GM11168 (cell line): ENCODE measurements at regions not wholly inside any gene's neighbourhood (a gene's known extent, or its start where the extent isn't known, plus 50 kb on each side); places are given as distances from the start of the nearest gene placed in this dataset.
"Not testable (repeated sequence)": the region's sequence is repeated elsewhere in the genome, so short reads cannot be mapped to it uniquely, and the experiment has no call there.

Source experiments
- in situ Hi-C: fragments of 300-500 bp; cut with MboI; formaldehyde crosslinking; loops from one replicate; pipeline ENCODE4 v1.12.0; 2022; ENCODE audit warnings: low sequenced_read_pairs; ENCODE audit not compliant: unreplicated experiment

DNA sequence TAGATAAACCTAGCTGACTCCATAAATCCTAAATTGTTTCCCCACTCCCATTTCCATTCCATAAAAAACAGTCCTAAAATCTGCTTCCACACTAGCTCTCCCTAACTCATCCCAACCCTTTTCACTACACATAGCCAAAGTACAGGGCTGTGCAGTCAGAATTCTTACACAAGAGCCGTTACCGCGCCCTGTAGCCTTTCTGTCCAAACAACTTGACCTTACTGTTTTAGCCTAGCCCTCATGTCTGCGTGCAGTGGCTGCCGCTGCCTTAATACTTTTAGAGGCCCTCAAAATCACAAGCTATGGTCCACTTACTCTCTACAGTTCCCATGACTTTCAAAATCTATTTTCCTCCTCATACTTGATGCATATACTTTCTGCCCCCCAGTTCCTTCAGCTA is 516.8 kb downstream of the MATN1 start:
- in situ Hi-C loops, result not testable (repeated sequence)

- in situ Hi-C loops, result not testable (repeated sequence)
Measured at GRCh38 chr1:30204916-30205315, 518.5 kb downstream of the MATN1 start.

- in situ Hi-C loops, result no loop called here
Measured at GRCh38 chr1:30201015-30201414, 522.4 kb downstream of the MATN1 start.

GRCh38 chr1:30200161-30200560 is 523.2 kb downstream of the MATN1 start:
- in situ Hi-C loops, result no loop called here

DNA sequence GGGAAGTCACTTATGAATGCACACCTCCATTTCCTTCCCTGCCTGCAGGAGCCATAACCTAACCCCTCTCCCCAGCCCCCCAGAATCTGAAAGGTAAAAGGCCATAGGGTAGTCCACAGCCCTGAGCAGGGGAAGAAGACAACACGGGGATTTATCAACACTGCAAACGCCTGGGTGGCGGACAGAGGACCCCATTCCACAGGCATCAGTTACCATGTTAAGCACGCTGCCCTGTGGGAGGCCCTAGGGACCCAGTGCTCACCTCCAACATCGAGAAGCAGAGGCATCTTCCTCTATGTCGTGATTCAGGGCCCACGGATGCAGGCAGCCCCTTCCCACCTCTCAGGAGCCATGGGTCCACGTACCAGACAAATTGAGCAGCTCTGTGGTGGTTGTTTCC is 523.8 kb downstream of the MATN1 start:
- in situ Hi-C loops, result no loop called here

- in situ Hi-C loops, result no loop called here
Measured at GRCh38 chr1:30198795-30199403, 524.5 kb downstream of the MATN1 start.

- in situ Hi-C loops, result no loop called here
Measured at GRCh38 chr1:30198451-30198760, 525.0 kb downstream of the MATN1 start.

DNA sequence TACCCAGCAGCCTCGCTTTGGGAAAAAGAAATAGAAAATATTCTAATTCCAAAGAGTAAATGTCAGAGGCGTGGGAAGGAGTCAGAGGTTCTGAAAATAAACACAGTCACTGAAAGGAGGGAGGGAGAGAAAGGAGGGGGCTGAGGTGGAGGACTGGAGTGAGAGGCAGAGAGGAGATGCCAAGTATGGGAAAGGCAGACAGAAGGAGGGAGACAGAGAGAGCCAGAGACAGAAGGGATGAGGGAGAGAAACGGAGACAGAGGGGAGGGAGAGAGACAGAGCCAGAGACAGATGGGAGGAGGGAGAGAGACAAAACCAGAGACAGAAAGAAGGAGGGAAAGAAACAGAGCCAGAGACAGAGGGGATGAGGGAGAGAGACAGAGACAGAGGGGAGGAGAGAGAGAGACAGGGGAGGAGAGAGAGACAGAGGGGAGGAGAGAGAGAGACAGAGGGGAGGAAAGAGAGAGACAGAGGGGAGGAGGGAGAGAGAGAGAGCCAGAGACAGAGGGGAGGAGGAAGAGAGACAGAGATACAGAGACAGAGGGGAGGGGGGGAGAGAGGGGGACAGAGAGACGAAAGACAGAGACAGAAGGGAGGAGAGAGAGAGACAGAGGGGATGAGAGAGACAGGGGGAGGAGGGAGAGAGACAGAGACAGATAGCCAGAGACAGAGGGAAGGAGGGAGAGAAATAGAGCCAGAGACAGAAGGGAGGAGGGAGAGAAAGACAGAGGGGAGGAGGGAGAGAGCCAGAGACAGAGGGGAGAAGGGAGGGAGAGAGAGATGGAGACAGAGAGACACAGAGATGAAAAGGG is 525.5 kb downstream of the MATN1 start:
- in situ Hi-C loops, result no loop called here

DNA sequence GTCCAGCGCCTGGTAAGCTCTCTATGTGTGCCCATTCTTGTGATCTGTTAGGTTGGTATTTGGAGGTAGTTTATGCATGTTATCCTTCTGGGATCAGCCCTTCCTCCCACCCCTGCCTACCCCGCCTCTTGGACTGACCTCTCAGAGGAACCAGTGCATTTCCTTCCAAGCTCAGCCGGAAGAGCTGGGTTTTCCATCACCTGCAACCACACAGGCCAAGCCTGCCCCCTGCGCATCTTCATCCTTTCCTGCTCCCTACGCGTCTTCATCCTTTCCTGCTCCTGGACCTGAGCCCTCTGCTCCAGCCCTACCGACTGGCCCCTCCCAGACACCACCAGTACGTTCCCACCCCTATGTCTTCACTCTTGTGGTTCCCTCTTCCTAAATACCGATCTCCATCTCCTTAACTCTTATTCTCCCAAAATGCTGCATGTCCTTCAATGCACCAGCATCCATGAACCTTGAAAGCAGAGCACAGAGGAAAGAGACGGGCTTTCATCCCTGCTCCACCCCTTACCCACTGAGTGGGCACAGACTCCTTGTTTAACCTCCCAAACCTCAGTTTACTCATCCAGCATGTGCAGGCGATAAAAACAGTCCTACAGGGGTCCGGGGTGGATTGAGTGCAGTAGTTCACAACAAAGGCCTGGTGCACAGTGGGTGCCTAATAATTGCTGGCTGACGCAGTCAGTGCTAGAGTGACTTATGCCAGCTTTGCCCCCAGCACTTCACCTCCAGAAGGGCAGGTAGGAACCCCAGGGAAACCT is 526.3 kb downstream of the MATN1 start:
- in situ Hi-C loops, result no loop called here

DNA sequence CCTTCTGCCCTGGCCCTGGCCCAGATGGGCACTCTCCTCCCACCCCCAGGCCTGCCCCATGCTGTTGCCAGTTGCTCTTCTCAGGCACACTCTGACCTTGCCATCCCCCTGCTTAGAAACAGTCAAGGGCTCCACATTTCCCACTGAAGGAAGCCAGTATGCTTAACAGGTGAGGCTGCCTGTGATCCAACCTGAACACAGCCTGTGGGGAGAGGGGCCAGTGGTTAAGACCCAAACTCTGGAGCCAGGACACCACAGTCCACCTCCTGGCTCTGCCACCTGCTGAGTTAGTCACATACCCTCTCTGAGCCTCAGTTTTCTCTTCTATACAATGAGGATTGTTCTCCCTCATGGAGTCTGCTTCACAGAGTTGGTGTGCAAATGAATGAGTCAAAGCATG is 526.9 kb downstream of the MATN1 start:
- in situ Hi-C loops, result no loop called here

DNA sequence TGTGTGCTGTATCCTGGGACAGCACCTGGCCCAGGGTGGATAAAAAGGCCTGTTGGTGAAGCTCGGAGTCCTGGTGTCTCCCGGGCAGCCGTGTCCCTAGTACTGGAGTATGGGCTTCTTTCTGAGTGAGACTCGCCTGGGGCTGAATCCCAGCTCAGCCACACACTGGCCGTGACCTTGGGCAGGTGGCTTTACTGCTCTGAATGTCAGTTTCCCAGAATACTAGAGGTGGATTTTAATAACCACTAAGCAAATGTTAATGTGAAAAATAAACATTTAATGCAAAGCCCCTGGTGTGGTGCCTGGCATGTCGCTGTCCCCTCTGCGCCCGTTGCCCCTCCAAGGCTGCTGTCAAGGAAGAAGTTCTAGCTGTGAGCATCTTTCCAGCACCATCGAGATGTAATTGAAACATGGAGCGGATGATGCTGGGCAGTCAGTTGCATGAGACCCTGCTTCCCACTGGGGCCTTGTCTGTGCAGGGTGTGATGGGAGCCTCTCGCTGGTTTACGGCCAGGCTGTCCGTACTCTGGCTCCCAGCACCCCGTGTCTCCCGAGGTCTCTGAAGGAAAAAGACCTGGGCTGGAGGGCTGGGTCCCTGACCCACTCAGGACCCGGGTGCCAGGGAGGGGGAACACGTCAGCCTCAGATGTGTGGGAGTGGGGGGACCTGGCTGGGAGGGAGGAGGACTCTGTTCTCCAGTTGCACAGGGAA is 527.8 kb downstream of the MATN1 start:
- in situ Hi-C loops, result no loop called here

GRCh38 chr1:30194741-30195423 is 528.5 kb downstream of the MATN1 start:
- in situ Hi-C loops, result no loop called here

GRCh38 chr1:30194046-30194619 is 529.3 kb downstream of the MATN1 start:
- in situ Hi-C loops, result no loop called here

DNA sequence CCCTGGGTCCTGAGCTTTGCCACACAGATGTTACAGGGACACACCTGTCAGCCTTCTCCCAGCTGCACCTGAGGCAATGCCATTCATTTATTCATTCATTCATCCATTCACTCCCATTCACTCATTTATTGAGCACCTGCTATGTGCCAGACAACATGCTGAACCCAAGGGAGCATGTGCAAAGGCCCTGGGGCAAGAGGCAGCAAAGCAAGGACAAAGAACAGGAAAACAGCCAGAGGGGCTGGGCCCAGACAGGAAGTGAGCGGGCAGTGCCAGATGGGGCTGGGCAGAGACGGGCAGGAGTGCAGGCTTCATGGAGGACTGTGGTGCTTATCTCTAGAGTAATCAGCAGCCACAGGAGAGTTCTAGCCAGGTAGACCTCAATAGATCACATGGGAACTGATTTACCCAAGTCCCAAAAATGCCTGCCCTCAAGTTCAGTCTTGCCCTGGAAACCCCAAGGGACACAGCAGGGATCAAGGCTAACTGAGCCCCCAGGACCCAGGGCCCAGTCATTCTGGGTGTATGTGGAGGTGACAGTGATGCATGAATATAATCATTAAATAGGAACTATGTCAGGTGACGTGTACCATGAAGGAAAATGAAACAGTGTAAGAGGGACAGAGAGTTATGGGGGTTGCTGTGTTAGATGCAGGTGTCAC is 530.3 kb downstream of the MATN1 start:
- in situ Hi-C loops, result no loop called here

- in situ Hi-C loops, result no loop called here
Measured at GRCh38 chr1:30191154-30191702, 532.2 kb downstream of the MATN1 start.

- in situ Hi-C loops, result no loop called here
Measured at GRCh38 chr1:30190511-30191153, 532.8 kb downstream of the MATN1 start.

DNA sequence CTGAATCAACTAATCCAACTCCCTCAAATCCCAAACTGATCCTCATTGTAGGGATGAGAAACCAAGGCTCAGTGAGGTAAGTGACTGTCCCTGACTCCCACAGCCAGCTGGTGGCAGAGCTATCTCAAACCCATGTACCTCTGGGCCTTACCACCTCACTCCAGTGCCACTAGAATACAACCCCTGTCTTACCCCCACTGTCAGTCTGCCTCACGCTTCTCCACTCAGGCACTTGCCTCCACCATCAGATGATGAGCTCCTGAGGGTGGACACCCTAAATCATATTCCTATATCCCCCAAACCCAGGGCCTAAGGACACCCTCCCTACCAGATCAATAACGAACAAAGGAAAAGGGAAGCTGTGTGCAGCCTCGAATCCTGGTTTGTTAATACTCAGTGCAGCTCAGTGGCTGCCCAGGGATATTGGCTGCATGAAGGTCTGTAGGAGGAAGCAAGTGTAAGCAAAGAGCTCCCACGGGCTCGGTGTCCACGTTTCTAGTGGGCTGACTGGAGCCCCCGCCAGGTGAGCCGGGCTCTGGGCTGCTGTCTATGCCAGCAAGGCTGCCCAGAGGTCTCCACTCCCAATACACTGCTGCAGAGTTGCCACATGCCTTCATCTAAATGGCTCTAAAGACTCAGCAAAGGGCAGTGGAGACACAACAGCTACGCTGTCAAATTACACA is 533.4 kb downstream of the MATN1 start:
- in situ Hi-C loops, result no loop called here

- in situ Hi-C loops, result no loop called here
Measured at GRCh38 chr1:30188999-30189398, 534.4 kb downstream of the MATN1 start.
